AG09309 (cell line): ENCODE measurements at regions not wholly inside any gene's neighbourhood (a gene's known extent, or its start where the extent isn't known, plus 50 kb on each side); places are given as distances from the start of the nearest gene placed in this dataset.

ENCODE experiments used
- DNase-seq: peaks from one replicate; pipeline ENCODE4 v3.0.0-alpha.2; 2010; ENCODE audit warnings: low read depth
- H3K4me3 ChIP-seq: 2 replicates; pipeline ENCODE4 v1.5.1; 2011; ENCODE audit warnings: mild to moderate bottlenecking, low read depth, low read length, moderate library complexity; ENCODE audit not compliant: control insufficient read depth
- TF ChIP-seq, protein P1 (sequence below): IDR thresholded peaks from 2 replicates; pipeline ENCODE4 v1.5.1; 2011; ENCODE audit warnings: mild to moderate bottlenecking, low read depth, low read length, inconsistent platforms; ENCODE audit not compliant: insufficient read depth, control insufficient read depth; ENCODE audit errors: missing control alignments

DNA sequence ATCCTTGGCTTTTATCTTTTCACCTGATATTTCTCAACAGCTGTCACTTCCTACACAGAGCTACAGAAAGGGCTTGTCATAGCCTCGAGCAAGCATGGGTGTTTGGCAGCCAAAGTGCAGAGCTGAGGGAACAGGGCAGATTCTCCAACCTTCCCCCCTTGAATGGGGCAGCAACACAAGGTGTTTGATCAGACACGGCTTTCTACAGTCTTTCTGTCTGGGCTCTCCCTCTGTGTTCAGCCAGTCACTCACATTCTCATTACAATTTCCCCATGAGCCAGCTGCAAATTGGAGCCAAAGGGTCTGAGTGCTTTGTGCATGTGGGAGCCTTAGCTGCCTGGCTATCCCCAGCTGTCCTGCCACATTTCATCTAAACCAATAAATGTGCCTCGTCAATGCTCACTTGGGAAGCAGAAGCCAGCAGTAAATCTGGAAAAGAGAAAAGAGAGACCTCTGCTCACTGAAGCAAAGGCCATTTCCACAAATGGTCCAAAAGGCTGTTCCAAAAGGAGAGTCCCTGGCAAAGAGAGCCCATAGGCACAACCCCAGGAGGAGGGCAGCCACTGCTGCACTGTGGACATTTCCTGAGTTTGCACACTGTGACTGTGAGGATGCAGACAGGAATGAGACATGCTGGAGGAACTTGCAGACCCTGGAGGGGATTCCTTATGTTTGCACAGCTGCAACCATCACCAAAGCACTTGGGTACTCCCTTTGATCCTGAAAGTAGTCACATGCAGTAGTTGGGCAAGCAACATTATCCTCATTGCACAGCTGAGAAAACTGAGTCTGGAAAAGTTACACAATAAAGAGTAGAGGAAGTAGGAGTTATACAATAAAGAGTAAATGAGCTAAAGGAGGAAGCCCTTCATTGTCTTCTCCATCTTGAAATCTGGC, 186.8 kb downstream of the FAM181B start:
- TF ChIP-seq, protein P1, sequence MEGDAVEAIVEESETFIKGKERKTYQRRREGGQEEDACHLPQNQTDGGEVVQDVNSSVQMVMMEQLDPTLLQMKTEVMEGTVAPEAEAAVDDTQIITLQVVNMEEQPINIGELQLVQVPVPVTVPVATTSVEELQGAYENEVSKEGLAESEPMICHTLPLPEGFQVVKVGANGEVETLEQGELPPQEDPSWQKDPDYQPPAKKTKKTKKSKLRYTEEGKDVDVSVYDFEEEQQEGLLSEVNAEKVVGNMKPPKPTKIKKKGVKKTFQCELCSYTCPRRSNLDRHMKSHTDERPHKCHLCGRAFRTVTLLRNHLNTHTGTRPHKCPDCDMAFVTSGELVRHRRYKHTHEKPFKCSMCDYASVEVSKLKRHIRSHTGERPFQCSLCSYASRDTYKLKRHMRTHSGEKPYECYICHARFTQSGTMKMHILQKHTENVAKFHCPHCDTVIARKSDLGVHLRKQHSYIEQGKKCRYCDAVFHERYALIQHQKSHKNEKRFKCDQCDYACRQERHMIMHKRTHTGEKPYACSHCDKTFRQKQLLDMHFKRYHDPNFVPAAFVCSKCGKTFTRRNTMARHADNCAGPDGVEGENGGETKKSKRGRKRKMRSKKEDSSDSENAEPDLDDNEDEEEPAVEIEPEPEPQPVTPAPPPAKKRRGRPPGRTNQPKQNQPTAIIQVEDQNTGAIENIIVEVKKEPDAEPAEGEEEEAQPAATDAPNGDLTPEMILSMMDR, result no peak
- H3K4me3 ChIP-seq, result no peak overlapping the region
- DNase-seq, result no peak

DNA sequence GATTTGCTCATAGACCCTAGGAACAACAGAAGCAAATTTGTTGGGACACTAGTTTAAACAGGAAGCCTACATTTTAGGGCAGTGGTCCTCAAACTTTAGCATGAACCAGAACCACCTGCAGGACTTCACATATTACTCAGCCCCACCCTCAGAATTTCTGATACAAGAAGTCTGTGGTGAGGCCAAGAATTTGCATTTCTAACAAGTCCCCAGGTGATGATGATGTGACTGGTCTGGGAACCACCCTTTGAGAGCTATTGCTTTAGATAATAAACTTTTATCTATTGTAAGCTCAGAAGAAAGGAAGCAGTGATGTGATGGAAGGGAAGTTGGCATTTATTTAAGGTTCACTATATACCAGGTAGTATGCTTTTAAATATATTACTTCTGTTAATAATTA, 194.0 kb downstream of the FAM181B start:
- DNase-seq, result no peak
- TF ChIP-seq, protein P1, result no peak
- no peak overlapping the region for H3K4me3 ChIP-seq

DNA sequence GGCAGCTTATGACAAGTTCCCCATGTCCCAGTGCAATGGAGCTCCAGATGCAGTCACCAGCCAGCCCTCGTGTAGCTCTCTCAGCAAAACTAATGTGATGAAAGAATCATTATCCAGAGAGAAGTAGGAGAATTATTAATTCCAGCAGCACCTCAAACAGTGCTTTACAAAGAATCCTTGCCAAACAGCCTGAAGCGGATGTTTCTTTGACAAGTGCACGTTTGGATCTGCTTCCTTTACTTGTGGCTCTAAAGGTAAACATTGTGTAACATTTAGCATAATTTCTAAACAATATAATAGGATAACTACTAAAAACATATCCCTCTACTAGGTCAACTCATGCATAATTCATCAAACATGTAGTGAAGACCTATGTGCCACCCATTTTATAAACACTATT, 197.0 kb downstream of the FAM181B start:
- no peak overlapping the region for H3K4me3 ChIP-seq
- no peak for DNase-seq
- TF ChIP-seq, protein P1, result no peak

DNA sequence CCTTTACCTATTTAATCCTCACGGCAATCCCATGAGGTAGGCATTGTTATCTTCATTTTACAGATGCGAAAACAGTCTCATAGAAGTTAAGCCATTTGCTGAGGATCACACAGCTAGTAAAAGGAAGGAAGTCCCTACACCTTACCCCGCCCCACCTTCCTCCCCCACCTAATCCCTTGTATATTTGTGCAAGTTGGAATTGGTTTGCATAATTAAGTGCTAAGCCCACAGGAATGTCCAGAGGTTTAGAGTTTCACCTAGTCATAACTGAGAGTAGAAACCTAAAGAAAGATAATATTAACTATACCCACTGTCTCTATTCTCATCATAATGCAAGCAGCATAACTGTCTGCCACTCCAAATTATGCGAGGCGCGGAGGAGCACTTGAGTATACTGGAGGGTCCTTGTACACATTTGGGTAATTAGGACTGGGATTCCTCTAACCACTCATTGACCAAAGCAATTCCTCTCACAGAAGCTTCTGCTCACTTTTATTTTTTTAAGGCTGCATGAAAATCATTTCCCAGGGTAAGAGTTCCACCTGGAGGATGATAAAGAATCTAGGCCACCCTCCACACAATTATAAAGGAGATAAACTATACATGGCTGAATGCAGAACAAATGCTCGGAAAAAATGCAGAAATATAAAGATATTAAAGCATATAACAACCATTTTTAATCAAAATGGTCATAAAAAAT, 199.9 kb downstream of the FAM181B start:
- no peak for DNase-seq
- H3K4me3 ChIP-seq, result no peak overlapping the region
- TF ChIP-seq, protein P1, result no peak

DNA sequence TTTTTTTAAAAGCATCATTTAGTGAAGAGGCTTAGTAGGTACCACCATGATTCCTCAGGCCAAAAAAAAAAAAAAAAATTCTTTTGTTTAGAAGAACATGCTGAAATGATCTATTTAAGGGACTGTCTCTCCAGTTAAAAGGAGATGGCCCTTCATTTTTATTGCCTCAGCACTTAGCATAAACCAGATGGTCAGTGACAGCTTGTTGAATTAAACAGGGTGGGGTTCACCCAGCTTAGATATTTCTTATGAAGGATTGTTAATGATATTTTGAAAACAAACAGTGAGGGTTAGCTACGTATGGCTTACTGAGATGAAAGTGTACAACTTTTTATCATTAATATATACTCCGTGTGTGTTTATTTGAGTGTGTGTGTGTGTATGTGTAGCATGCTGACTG, 203.7 kb downstream of the FAM181B start:
- DNase-seq, result no peak
- no peak overlapping the region for H3K4me3 ChIP-seq
- TF ChIP-seq, protein P1, result no peak

DNA sequence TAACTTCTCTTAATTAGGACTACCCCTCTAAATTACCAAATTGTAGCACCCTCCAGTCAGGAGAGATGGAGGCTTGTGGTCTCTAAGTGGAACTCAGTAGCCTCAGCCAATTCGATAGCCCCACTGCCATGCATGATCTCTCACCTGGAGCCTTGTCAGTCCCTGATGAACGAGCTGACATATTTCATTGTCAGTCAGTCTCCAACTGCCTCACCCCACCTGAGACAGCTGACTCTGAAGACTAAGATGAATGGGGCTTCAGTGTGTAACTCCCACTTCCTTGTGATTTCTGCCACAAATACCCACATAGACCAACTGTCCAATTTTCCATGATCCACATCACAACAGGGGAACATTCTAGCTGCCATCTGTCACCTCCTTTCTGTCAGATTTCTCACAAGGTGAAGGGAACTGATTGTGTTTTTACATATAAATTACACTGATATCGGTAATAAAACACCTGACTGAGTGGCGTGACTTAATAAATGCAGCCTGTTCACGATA, 206.5 kb downstream of the FAM181B start:
- TF ChIP-seq, protein P1, result no peak
- no peak for DNase-seq
- H3K4me3 ChIP-seq, result no peak overlapping the region
